GM12878 (cell line): ENCODE measurements at regions not wholly inside any gene's neighbourhood (a gene's known extent, or its start where the extent isn't known, plus 50 kb on each side); places are given as distances from the start of the nearest gene placed in this dataset.

ENCODE experiments used
- CHD1 ChIP-seq: IDR thresholded peaks from 2 replicates; pipeline ENCODE4 v1.6.1; 2012; ENCODE audit warnings: low read depth, low read length, improper control_type of control experiment
- EP300 ChIP-seq, 2 experiments: fragments of 150-350 bp in 1 of 2; IDR thresholded peaks; 2 replicates each; pipeline ENCODE4 v1.6.1; 2011 to 2012; ENCODE audit warnings: low read depth in 2 of 2, low read length in 2 of 2, borderline replicate concordance in 1 of 2, improper control_type of control experiment in 1 of 2, inconsistent platforms in 1 of 2; ENCODE audit not compliant: control insufficient read depth in 1 of 2
- EZH2 ChIP-seq: IDR thresholded peaks from 2 replicates; pipeline ENCODE4 v1.6.1; 2012; ENCODE audit warnings: low read depth, mild to moderate bottlenecking, control low read depth, inconsistent platforms, low read length, borderline replicate concordance; ENCODE audit not compliant: control insufficient read depth
- FOXM1 ChIP-seq: IDR thresholded peaks from 2 replicates; pipeline ENCODE4 v1.6.1; 2012; ENCODE audit warnings: low read depth, mild to moderate bottlenecking, inconsistent platforms, low read length, moderate library complexity
- KAT2A ChIP-seq: conservative IDR thresholded peaks from 2 replicates; pipeline ENCODE4 v1.6.1; 2011; ENCODE audit warnings: low read depth, low read length; ENCODE audit not compliant: control insufficient read depth
- NFYB ChIP-seq: IDR thresholded peaks from 2 replicates; pipeline ENCODE4 v1.6.1; 2011; ENCODE audit warnings: low read depth, mild to moderate bottlenecking, low read length, improper control_type of control experiment, moderate library complexity; ENCODE audit not compliant: insufficient read depth
- POLR2A ChIP-seq: IDR thresholded peaks from 2 replicates; pipeline ENCODE4 v1.6.1; 2011; ENCODE audit warnings: low read depth, mild to moderate bottlenecking, low read length
- SMAD1 ChIP-seq: fragments of 450-650 bp; IDR thresholded peaks from 2 replicates; pipeline ENCODE4 v1.6.1; 2018; ENCODE audit warnings: mild to moderate bottlenecking, low read depth; ENCODE audit not compliant: partially characterized antibody
- TAF1 ChIP-seq: IDR thresholded peaks from 2 replicates; pipeline ENCODE4 v1.6.1; 2011; ENCODE audit warnings: mild to moderate bottlenecking, low read depth, low read length, borderline replicate concordance
- TF ChIP-seq, protein P1 (sequence below), 3 experiments: IDR thresholded peaks in 2 of 3; conservative IDR thresholded peaks in 1 of 3; 2 replicates each; pipeline ENCODE4 v1.5.1; 2011; ENCODE audit warnings: low read depth in 3 of 3, low read length in 3 of 3, mild to moderate bottlenecking in 3 of 3, control low read depth in 2 of 3, moderate library complexity in 2 of 3, inconsistent platforms in 1 of 3, mixed read lengths in 1 of 3; ENCODE audit not compliant: control insufficient read depth in 2 of 3, insufficient read depth in 1 of 3; ENCODE audit errors: extremely low read depth in 1 of 3

GRCh38 chr18:44066541-44066940, 614.1 kb upstream of the SETBP1 start:
- TF ChIP-seq POLR2A (no peak), CHD1 (no peak), FOXM1 (no peak), TAF1 (no peak), SMAD1 (no peak), KAT2A (no peak), EP300 (IDR thresholded peaks at IDR 0.05; ENCODE audit: borderline replicate concordance in 1 of 2, control insufficient read depth in 1 of 2, low read depth in 2 of 2, low read length in 2 of 2) (no peak), NFYB (no peak), EZH2 (no peak)
- TF ChIP-seq, protein P1, sequence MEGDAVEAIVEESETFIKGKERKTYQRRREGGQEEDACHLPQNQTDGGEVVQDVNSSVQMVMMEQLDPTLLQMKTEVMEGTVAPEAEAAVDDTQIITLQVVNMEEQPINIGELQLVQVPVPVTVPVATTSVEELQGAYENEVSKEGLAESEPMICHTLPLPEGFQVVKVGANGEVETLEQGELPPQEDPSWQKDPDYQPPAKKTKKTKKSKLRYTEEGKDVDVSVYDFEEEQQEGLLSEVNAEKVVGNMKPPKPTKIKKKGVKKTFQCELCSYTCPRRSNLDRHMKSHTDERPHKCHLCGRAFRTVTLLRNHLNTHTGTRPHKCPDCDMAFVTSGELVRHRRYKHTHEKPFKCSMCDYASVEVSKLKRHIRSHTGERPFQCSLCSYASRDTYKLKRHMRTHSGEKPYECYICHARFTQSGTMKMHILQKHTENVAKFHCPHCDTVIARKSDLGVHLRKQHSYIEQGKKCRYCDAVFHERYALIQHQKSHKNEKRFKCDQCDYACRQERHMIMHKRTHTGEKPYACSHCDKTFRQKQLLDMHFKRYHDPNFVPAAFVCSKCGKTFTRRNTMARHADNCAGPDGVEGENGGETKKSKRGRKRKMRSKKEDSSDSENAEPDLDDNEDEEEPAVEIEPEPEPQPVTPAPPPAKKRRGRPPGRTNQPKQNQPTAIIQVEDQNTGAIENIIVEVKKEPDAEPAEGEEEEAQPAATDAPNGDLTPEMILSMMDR (IDR thresholded peaks at IDR 0.05 in 2 of 3, conservative IDR thresholded peaks at IDR 0.05 in 1 of 3; ENCODE audit: control insufficient read depth in 2 of 3, extremely low read depth in 1 of 3, insufficient read depth in 1 of 3, low read depth in 3 of 3, low read length in 3 of 3) = no peak
